WTC11 (cell line): ENCODE measurements at regions not wholly inside any gene's neighbourhood (a gene's known extent, or its start where the extent isn't known, plus 50 kb on each side); places are given as distances from the start of the nearest gene placed in this dataset.

ENCODE experiments used
- JUN ChIP-seq: sonication (generic); formaldehyde crosslinking; IDR thresholded peaks from 2 replicates; pipeline ENCODE4 v1.8.0; 2023; ENCODE audit warnings: mild to moderate bottlenecking, missing genetic modification reagents
- NR1H2 ChIP-seq: sonication (generic); formaldehyde crosslinking; IDR thresholded peaks from 2 replicates; pipeline ENCODE4 v1.9.0; 2021; ENCODE audit warnings: mild to moderate bottlenecking, moderate library complexity, missing genetic modification reagents
- RELA ChIP-seq: sonication (generic); formaldehyde crosslinking; IDR thresholded peaks from 2 replicates; pipeline ENCODE4 v1.8.1; 2022; ENCODE audit warnings: missing genetic modification reagents, mild to moderate bottlenecking, borderline replicate concordance
- TF ChIP-seq, protein P1 (sequence below): fragments of 200-600 bp; IDR thresholded peaks from 2 replicates; pipeline ENCODE4 v1.8.0; 2022; ENCODE audit warnings: antibody characterized with exemption
- TF ChIP-seq, protein P2 (sequence below): sonication (generic); formaldehyde crosslinking; IDR thresholded peaks from 2 replicates; pipeline ENCODE4 v1.8.1; 2023; ENCODE audit warnings: mild to moderate bottlenecking, missing genetic modification reagents, moderate library complexity
- TF ChIP-seq, protein P3 (sequence below): sonication (generic); formaldehyde crosslinking; IDR thresholded peaks from 2 replicates; pipeline ENCODE4 v1.8.1; 2023; ENCODE audit warnings: mild to moderate bottlenecking, moderate library complexity, missing genetic modification reagents
- TF ChIP-seq, protein P4 (sequence below): sonication (generic); formaldehyde crosslinking; conservative IDR thresholded peaks from 2 replicates; pipeline ENCODE4 v1.8.1; 2023; ENCODE audit warnings: mild to moderate bottlenecking, low read depth, missing genetic modification reagents, moderate library complexity
- TF ChIP-seq, protein P5 (sequence below): fragments of 250-450 bp; sonication (Bioruptor Pico); conservative IDR thresholded peaks from 2 replicates; pipeline ENCODE4 v1.9.0; 2021; ENCODE audit warnings: mild to moderate bottlenecking
- TF ChIP-seq, protein P6 (sequence below): sonication (generic); formaldehyde crosslinking; IDR thresholded peaks from 2 replicates; pipeline ENCODE4 v1.8.1; 2022; ENCODE audit warnings: low read depth, missing genetic modification reagents, borderline replicate concordance

DNA sequence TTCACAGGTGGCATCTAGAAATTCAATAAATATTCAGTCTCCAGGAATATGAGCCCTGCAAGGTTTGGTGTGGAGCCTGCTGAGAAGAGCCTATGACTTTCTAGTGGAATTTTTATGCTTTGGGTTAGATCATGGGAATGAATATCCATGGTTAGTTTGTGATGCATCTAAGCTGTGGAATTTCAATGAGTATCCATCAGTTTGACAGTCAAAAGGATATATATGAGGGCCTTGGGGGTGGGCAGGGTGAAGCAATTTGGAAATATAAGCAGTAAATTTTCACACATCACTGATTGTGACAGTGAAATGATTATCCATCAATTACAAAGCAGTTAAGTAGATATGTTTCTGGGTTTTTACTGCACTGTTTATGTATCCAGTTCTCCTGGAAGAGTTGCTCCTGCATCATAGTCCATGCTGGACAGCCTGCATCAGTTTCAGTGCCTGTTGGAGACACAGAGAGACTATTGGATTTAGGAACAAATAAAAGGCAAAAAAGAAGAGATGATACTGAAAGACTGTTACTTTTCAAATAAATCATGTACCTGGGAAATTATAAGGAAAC is 530.8 kb downstream of the MFSD1 start:
- no peak for TF ChIP-seq RELA (CRISPR knock-in tag)
- TF ChIP-seq, protein P1, sequence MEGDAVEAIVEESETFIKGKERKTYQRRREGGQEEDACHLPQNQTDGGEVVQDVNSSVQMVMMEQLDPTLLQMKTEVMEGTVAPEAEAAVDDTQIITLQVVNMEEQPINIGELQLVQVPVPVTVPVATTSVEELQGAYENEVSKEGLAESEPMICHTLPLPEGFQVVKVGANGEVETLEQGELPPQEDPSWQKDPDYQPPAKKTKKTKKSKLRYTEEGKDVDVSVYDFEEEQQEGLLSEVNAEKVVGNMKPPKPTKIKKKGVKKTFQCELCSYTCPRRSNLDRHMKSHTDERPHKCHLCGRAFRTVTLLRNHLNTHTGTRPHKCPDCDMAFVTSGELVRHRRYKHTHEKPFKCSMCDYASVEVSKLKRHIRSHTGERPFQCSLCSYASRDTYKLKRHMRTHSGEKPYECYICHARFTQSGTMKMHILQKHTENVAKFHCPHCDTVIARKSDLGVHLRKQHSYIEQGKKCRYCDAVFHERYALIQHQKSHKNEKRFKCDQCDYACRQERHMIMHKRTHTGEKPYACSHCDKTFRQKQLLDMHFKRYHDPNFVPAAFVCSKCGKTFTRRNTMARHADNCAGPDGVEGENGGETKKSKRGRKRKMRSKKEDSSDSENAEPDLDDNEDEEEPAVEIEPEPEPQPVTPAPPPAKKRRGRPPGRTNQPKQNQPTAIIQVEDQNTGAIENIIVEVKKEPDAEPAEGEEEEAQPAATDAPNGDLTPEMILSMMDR, result no peak
- no peak for TF ChIP-seq NR1H2
- TF ChIP-seq, protein P2, sequence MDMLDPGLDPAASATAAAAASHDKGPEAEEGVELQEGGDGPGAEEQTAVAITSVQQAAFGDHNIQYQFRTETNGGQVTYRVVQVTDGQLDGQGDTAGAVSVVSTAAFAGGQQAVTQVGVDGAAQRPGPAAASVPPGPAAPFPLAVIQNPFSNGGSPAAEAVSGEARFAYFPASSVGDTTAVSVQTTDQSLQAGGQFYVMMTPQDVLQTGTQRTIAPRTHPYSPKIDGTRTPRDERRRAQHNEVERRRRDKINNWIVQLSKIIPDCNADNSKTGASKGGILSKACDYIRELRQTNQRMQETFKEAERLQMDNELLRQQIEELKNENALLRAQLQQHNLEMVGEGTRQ (CRISPR knock-in tag), result no peak
- TF ChIP-seq, protein P3, sequence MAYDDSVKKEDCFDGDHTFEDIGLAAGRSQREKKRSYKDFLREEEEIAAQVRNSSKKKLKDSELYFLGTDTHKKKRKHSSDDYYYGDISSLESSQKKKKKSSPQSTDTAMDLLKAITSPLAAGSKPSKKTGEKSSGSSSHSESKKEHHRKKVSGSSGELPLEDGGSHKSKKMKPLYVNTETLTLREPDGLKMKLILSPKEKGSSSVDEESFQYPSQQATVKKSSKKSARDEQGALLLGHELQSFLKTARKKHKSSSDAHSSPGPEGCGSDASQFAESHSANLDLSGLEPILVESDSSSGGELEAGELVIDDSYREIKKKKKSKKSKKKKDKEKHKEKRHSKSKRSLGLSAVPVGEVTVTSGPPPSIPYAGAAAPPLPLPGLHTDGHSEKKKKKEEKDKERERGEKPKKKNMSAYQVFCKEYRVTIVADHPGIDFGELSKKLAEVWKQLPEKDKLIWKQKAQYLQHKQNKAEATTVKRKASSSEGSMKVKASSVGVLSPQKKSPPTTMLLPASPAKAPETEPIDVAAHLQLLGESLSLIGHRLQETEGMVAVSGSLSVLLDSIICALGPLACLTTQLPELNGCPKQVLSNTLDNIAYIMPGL (CRISPR knock-in tag), result no peak
- TF ChIP-seq, protein P4, sequence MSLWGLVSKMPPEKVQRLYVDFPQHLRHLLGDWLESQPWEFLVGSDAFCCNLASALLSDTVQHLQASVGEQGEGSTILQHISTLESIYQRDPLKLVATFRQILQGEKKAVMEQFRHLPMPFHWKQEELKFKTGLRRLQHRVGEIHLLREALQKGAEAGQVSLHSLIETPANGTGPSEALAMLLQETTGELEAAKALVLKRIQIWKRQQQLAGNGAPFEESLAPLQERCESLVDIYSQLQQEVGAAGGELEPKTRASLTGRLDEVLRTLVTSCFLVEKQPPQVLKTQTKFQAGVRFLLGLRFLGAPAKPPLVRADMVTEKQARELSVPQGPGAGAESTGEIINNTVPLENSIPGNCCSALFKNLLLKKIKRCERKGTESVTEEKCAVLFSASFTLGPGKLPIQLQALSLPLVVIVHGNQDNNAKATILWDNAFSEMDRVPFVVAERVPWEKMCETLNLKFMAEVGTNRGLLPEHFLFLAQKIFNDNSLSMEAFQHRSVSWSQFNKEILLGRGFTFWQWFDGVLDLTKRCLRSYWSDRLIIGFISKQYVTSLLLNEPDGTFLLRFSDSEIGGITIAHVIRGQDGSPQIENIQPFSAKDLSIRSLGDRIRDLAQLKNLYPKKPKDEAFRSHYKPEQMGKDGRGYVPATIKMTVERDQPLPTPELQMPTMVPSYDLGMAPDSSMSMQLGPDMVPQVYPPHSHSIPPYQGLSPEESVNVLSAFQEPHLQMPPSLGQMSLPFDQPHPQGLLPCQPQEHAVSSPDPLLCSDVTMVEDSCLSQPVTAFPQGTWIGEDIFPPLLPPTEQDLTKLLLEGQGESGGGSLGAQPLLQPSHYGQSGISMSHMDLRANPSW (CRISPR knock-in tag), result no peak
- TF ChIP-seq JUN (CRISPR knock-in tag), result no peak
- TF ChIP-seq, protein P5, sequence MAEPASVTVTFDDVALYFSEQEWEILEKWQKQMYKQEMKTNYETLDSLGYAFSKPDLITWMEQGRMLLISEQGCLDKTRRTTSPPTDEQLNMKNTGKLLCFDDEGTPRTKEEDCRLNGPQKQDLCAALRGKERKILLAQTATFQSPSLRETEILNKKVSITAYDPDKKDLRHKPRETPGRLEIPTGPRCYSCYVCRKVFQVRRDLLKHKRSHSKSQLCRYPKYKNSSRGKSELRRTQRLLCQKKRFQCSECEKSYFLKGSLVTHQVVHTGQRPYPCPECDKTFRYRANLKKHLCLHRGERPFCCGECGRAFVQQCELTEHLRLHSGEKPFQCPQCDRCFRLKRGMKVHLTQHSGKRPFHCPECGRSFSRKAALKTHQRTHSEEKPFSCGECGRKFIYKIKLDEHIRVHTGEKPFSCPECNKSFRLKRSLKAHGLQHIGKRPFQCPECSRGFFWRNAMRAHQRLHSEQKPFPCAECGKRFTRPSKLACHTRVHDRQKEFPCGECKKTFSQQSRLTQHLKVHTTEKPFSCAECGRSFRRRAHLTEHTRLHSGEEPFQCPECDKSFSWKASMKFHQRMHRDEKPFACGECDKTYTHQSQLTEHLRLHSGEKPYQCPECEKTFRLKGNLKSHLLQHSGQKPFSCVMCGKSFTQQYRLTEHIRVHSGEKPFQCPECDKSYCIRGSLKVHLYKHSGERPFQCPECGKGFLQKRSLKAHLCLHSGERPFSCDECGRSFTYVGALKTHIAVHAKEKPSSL, result no peak
- TF ChIP-seq, protein P6, sequence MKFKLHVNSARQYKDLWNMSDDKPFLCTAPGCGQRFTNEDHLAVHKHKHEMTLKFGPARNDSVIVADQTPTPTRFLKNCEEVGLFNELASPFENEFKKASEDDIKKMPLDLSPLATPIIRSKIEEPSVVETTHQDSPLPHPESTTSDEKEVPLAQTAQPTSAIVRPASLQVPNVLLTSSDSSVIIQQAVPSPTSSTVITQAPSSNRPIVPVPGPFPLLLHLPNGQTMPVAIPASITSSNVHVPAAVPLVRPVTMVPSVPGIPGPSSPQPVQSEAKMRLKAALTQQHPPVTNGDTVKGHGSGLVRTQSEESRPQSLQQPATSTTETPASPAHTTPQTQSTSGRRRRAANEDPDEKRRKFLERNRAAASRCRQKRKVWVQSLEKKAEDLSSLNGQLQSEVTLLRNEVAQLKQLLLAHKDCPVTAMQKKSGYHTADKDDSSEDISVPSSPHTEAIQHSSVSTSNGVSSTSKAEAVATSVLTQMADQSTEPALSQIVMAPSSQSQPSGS (CRISPR knock-in tag), result no peak
